Posterior cingulate gyrus (tissue), 11 donors: ENCODE measurements at regions not wholly inside any gene's neighbourhood (a gene's known extent, or its start where the extent isn't known, plus 50 kb on each side); places are given as distances from the start of the nearest gene placed in this dataset.
"Not testable (repeated sequence)": the region's sequence is repeated elsewhere in the genome, so short reads cannot be mapped to it uniquely, and the experiment has no call there.

ENCODE experiments used
- DNase-seq, 10 donors: peaks; one replicate each; pipeline versions ENCODE4 v3.0.0 to v3.0.0-alpha.2; 2020 to 2021; ENCODE audit warnings: mixed read lengths in 3 of 10
- intact Hi-C: fragments of 100-400 bp; cut with DNase I; formaldehyde crosslinking; loops from one replicate; pipeline ENCODE4 v1.15.1; 2023

DNA sequence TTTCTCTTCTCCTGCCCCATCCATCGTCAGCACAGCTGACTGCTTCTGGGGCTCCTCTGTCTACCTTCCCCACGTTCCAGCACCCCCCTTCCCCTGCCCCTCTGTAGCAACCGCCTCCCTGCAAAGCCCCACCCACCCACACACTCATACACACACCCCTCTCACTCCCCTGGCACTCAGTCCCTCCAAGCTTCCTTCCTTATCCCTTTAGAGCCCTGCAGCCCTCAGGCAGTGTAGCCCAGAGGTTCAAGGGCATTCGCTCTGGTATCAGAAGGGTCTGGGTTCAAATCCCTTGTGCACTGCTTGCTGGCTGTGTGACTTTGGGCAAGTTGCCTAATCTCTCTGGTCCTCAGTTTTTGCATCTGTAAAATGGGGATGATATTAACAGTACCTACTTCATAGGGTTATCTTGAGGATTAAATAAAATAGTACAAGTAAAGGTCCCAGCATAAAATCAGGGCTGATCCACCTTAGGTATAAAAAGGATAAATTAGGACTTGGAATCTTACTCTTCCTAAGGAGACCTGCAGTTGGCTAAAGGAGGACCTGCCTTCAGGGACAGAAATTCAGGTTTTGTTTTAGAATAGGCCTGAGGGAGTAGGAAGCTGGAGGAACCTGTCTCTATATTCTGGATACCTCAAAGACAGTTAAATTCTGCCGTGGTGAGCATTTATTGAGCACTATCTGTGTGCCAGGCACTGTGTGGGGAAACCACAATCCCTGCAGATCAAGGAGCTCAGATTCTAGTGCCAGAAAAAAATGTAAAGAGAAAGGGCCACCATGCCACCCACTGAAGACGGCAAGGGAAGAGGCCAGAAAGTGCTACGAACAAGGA, 94.1 kb downstream of the SNX5 start:
- intact Hi-C loops, result no loop called here
- no peak for DNase-seq

GRCh38 chr20:17873410-17874270, 95.0 kb downstream of the SNX5 start:
- peak in 4 of 10 donors; percentile 30 to 89 (median 66) for DNase-seq
- intact Hi-C loops, result no loop called here

- intact Hi-C loops, result no loop called here
- no peak for DNase-seq
Observed at GRCh38 chr20:17872959-17873358, 95.6 kb downstream of the SNX5 start.

GRCh38 chr20:17872434-17872833, 96.2 kb downstream of the SNX5 start:
- DNase-seq, result no peak
- intact Hi-C loops, result no loop called here

DNA sequence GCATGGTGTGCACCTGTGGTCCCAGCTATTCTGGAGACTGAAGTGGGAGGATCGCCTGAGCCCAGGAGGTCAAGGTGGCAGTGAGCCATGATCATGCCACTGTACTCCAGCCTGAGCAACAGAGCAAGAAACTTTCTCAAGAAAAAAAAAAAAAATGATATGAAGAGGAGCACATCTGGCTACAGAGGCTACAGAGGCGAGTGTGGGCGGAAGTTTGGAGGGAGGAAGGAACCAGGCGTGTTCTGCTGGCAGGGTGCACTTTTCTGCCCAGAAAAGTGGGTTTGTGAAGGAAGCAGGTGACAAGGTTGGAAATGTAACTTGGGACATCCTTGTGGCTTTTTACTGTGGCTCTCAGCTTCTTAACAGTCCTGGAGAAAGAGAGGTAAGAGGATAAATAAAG, 96.7 kb downstream of the SNX5 start:
- intact Hi-C loops, result no loop called here
- no peak for DNase-seq

DNA sequence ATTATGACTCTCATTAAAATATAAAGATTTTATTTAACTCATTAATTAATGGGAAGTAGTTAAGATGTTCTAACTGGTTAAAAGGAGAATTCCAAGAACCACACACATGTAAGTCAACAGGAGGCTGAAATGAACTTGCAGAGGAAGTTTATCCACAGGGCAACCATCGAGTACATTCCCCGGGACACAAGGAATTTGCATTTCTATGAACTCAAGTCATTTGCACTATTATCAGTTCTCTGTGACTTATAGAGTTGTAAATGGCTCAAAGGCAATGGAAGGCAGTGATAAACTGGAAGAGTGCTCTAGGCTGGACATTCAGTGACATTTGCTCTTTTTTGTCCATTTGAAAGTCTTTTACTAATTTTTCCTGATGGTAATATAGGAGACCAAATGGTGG, 97.4 kb downstream of the SNX5 start:
- intact Hi-C loops, result no loop called here
- DNase-seq, result no peak

GRCh38 chr20:17870086-17870740, 98.4 kb downstream of the SNX5 start:
- intact Hi-C loops, result no loop called here

GRCh38 chr20:17869295-17869994, 99.1 kb downstream of the SNX5 start:
- intact Hi-C loops, result no loop called here
- no peak for DNase-seq

More at GRCh38 chr20:17870086-17870740, 98.4 kb downstream of the SNX5 start:
- peak in 1 of 10 donors; percentile 67 for DNase-seq

- intact Hi-C loops, result no loop called here
- no peak for DNase-seq
Observed at GRCh38 chr20:17868700-17869231, 99.8 kb downstream of the SNX5 start.

DNA sequence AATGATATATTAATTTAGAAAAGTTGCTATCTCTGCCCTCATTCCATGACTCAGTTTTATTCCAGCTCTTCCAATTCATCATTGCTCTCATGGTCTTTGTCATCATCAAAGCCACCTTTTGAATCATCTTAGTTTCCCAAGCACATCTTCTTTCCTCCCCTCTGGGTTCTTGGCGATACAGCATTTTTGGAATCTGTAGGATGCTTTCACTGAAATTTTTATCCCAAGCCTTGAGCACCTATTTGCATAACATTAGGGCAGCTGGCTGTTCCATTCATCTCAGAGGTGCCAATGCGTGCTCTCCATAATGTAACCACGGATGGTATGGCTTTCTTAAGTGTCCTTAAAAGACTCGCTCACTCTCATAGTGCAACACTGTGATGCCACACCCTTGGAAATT, 100.4 kb downstream of the SNX5 start:
- no peak for DNase-seq
- intact Hi-C loops, result no loop called here

GRCh38 chr20:17867131-17867925, 101.3 kb downstream of the SNX5 start:
- DNase-seq, result no peak

GRCh38 chr20:17866234-17867001, 102.2 kb downstream of the SNX5 start:
- intact Hi-C loops, result no loop called here
- DNase-seq, result no peak

More at GRCh38 chr20:17867131-17867925, 101.3 kb downstream of the SNX5 start:
- intact Hi-C loops, result no loop called here

GRCh38 chr20:17863577-17864292, 104.9 kb downstream of the SNX5 start:
- intact Hi-C loops, result no loop called here
- DNase-seq, result no peak

GRCh38 chr20:17863209-17863576, 105.4 kb downstream of the SNX5 start:
- DNase-seq, result no peak
- intact Hi-C loops, result no loop called here

- intact Hi-C loops, result no loop called here
Observed at GRCh38 chr20:17862171-17862570, 106.4 kb downstream of the SNX5 start.

GRCh38 chr20:17861620-17862019, 107.0 kb downstream of the SNX5 start:
- intact Hi-C loops, DNase-seq: not testable (repeated sequence)

More at GRCh38 chr20:17862171-17862570, 106.4 kb downstream of the SNX5 start:
- no peak for DNase-seq

GRCh38 chr20:17860301-17861197, 108.0 kb downstream of the SNX5 start:
- intact Hi-C loops, result no loop called here
- no peak for DNase-seq
